GM21825 (cell line): ENCODE measurements at regions not wholly inside any gene's neighbourhood (a gene's known extent, or its start where the extent isn't known, plus 50 kb on each side); places are given as distances from the start of the nearest gene placed in this dataset.
"Not testable (repeated sequence)": the region's sequence is repeated elsewhere in the genome, so short reads cannot be mapped to it uniquely, and the experiment has no call there.

ENCODE experiments used
- ATAC-seq: cut with Tn5 transposase; IDR thresholded peaks from one replicate; pipeline ENCODE4 v1.9.1; 2021; ENCODE audit warnings: mild to moderate bottlenecking, moderate library complexity; ENCODE audit not compliant: unreplicated experiment

- no peak for ATAC-seq
Measured at GRCh38 chrX:121169099-121170035, 122.0 kb downstream of the GLUD2 start.

DNA sequence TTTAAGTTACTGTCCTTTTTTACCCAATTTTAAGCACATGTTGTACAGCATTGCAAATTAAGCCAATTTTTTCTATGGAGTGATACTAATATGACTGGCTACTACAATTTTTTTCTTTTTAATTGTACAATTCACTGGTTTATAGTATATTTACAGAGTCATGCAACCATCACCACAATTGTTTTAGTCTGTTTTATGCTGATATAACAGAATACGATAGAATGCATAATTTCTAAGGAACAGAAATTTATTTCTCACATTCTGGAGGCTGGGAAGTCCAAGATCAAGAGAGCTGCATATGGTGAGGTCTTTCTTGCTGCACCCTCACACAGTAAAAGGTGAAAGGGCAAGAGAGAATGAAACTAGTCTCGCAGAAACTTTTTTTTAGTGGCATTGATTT is 125.3 kb downstream of the GLUD2 start:
- ATAC-seq = no peak

DNA sequence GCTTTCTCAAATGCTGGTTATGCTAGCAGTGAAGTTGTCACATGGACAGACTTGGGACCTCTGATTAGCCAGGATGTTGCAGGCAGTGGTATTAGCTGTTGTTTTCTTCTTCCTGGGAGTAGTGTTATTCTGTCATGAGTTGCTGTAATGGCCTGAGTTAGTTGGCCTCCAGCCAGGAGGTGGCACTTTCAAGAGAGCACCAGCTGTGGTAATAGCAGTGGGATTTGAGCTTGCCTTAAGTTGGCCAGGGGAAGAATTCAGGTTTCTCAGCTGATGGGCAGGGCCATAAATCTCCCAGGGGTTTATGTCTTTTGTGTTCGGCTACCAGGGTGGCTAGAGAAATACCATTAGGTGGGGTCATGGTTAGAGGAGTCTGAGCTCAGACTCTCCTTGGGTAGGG is 132.6 kb downstream of the GLUD2 start:
- no peak for ATAC-seq

GRCh38 chrX:121191779-121192178 is 144.4 kb downstream of the GLUD2 start:
- ATAC-seq = no peak

GRCh38 chrX:121195719-121196118 is 148.3 kb downstream of the GLUD2 start:
- no peak for ATAC-seq

- ATAC-seq = not testable (repeated sequence)
Measured at GRCh38 chrX:121196872-121197444, 149.5 kb downstream of the GLUD2 start.

- ATAC-seq = no peak
Measured at GRCh38 chrX:121208563-121208962, 161.2 kb downstream of the GLUD2 start.

- ATAC-seq = no peak
Measured at GRCh38 chrX:121216641-121217374, 169.4 kb downstream of the GLUD2 start.

DNA sequence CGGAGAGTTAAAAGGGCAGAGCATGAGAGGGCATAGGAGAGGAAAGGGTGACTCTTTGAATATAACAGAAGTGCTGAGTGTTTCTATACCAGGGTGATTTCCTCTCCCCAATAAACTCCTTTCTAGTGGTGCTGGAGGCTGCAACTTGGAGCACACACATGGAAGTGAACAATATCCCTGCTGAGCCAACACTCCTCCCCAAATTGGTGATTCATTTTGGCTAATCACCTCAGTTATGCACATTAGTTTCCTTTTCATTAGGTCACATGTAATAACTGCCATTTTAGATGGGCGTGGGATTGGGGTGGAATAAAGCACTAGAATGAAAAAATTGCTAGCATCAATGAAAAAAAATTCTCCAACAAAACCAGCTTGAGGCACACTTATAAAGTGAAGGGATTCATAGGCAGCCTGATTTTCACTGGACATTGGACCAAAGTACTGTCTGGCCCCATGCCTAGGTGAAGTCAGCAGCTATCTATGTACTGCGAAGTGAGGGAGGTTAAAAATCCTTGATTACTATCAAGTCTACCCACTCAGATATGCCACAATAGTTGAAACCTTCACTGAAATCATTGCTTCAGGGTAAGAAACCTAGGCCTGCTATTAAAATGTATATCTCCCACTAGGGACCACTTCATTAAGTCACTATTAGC is 174.0 kb downstream of the GLUD2 start:
- no peak for ATAC-seq

GRCh38 chrX:121227888-121228287 is 180.5 kb downstream of the GLUD2 start:
- ATAC-seq = no peak

- ATAC-seq = no peak
Measured at GRCh38 chrX:121231566-121232358, 184.4 kb downstream of the GLUD2 start.

DNA sequence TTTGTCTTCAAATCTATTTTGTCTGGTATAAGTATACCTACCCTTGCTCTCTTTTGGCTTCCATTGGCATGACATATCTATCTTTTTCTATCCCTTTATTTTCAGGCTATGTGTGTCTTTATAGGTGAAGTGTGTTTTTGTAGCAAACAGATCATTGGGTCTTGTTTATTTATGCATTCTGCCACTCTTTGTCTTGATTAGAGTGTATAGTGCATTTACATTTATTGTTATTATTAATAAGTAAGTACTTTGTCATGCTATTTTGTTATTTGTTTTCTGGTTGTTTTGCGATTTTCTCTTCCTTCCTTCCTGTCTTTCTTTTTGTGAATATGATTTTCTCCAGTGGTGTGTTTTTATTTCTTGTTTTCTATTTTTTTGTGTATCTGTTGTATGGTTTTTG is 188.6 kb downstream of the GLUD2 start:
- ATAC-seq = no peak

GRCh38 chrX:121238093-121238492 is 190.7 kb downstream of the GLUD2 start:
- no peak for ATAC-seq

DNA sequence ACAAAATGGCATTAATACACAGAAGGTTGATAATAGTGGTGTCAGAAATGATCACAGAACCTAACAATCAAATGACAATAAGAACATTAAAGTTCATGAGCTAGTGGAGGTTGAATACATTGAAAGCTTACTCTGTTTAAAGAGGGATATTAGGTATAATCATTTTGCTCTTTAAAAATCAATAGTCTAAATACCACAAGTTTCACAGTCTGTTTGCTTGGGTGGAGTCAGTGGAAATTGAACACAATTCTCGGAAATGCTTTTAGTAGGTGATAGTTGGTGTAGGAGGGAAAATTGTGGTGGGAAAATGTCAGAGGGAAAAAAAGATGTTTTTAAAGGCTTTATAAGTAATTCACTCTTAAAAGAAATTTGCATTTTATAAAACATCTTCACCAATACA is 197.1 kb downstream of the GLUD2 start:
- no peak for ATAC-seq

- ATAC-seq = no peak
Measured at GRCh38 chrX:121245763-121246162, 198.4 kb downstream of the GLUD2 start.

- ATAC-seq = no peak
Measured at GRCh38 chrX:121254336-121254735, 206.9 kb downstream of the GLUD2 start.

GRCh38 chrX:121256647-121257046 is 209.2 kb downstream of the GLUD2 start:
- no peak for ATAC-seq

DNA sequence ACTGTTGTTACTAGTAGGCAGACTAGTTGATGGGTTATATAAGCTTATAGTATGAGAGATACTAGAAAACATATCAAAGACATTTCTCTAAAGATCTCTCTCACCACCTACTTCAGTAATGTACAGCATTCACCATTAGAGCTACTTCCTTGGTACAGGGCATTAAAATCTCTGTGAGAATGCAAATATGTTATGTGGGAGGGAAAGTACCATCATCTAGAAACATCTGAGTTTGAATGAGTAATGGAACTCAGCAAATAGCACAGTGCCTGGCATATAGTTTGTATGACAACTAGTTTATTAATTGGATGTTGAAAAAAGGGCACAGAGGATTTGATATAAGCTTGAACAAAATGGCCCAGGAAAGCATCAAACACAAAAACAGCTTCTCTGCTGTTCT is 211.1 kb downstream of the GLUD2 start:
- no peak for ATAC-seq

DNA sequence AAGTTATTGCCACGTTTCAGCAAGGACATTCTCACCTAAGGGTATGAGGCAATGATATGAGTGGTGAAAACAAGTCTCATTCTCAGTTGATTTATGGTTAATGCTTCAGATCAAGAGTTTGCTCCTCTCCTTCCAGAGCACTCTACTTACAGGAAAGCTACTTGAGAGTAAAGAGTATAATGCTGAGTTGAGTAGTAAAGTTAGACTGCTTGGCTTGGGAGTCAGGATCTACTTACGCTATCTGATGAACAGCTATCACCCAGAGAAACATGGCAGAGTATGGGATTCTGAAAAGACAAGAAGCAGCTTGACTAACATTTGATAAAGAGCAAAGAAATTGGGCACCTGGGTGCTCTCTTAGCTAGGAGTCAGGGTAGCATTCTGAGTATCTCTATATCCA is 211.8 kb downstream of the GLUD2 start:
- ATAC-seq = no peak

GRCh38 chrX:121260596-121261240 is 213.3 kb downstream of the GLUD2 start:
- no peak for ATAC-seq
